H1 (cell line): ENCODE measurements at regions not wholly inside any gene's neighbourhood (a gene's known extent, or its start where the extent isn't known, plus 50 kb on each side); places are given as distances from the start of the nearest gene placed in this dataset.

Experiments
- CTCF ChIA-PET: fragments of 300-600 bp; sonication (Branson Sonifier 250); formaldehyde crosslinking; loops from one replicate; lab custom pipeline; 2021; ENCODE audit not compliant: partially characterized antibody; lab: Charles Lee
- POLR2A ChIA-PET: fragments of 300-600 bp; sonication (Branson Sonifier 250); formaldehyde crosslinking; loops from one replicate; lab custom pipeline; 2021; ENCODE audit warnings: inconsistent platforms; ENCODE audit not compliant: partially characterized antibody; lab: Charles Lee
- DNase-seq, 2 experiments: peaks; one replicate each; pipeline versions ENCODE4 v3.0.0 to v3.0.0-alpha.2; 2010 to 2022; ENCODE audit warnings: low spot score in 2 of 2, low read depth in 1 of 2, mixed read lengths in 1 of 2
- FAIRE-seq: peaks from 2 replicates; lab custom pipeline; 2011; peaks lifted over from hg19 to GRCh38; lab: Jason Lieb, UNC
- H2AFZ ChIP-seq: 2 replicates; pipeline ENCODE4 v1.8.1; 2012; ENCODE audit warnings: low read length, inconsistent platforms
- H2AK5ac ChIP-seq: 2 replicates; pipeline ENCODE4 v1.6.1; 2013; ENCODE audit warnings: low read depth, low read length
- H2BK120ac ChIP-seq: replicated peaks from 2 replicates; pipeline ENCODE3; 2013; ENCODE audit warnings: low read depth, low read length, inconsistent platforms
- H2BK12ac ChIP-seq: 2 replicates; pipeline ENCODE4 v1.6.1; 2013; ENCODE audit warnings: low read depth, low read length
- H2BK15ac ChIP-seq: 2 replicates; pipeline ENCODE4 v1.6.1; 2013; ENCODE audit warnings: low read length
- H2BK20ac ChIP-seq: 2 replicates; pipeline ENCODE4 v1.6.1; 2013; ENCODE audit warnings: low read length
- H2BK5ac ChIP-seq: 2 replicates; pipeline ENCODE4 v1.6.1; 2013; ENCODE audit warnings: low read depth, low read length
- H3K14ac ChIP-seq: 2 replicates; pipeline ENCODE4 v1.6.1; 2013; ENCODE audit warnings: inconsistent platforms; ENCODE audit not compliant: insufficient read length
- H3K18ac ChIP-seq: 2 replicates; pipeline ENCODE4 v1.6.1; 2013; ENCODE audit warnings: low read length; ENCODE audit errors: extremely low read depth
- H3K23ac ChIP-seq: 2 replicates; pipeline ENCODE4 v1.6.1; 2013; ENCODE audit warnings: inconsistent platforms; ENCODE audit not compliant: insufficient read length
- H3K23me2 ChIP-seq: 2 replicates; pipeline ENCODE4 v1.6.1; 2013; ENCODE audit warnings: low read depth, low read length
- H3K27ac ChIP-seq: 2 replicates; pipeline ENCODE4 v1.6.1; 2011; ENCODE audit warnings: low read depth, low read length, inconsistent platforms
- H3K27me3 ChIP-seq, 4 experiments: replicated peaks in 1 of 4; 1 replicate in 1 of 4; 2 replicates in 3 of 4; pipeline versions ENCODE4 v1.6.1 to v1.8.1; 2011 to 2013; ENCODE audit warnings: low read length in 3 of 4, mild to moderate bottlenecking in 3 of 4, inconsistent platforms in 2 of 4, mixed read lengths in 2 of 4, moderate library complexity in 1 of 4; ENCODE audit not compliant: control insufficient read depth in 3 of 4, insufficient read depth in 3 of 4; ENCODE audit errors: extremely low read depth in 1 of 4
- H3K36me3 ChIP-seq, 4 experiments: 2 replicates each; pipeline versions ENCODE4 v1.6.1 to v1.8.1; 2011 to 2013; ENCODE audit warnings: mild to moderate bottlenecking in 4 of 4, low read length in 3 of 4, moderate library complexity in 2 of 4, control low read depth in 1 of 4, inconsistent platforms in 1 of 4; ENCODE audit not compliant: insufficient read depth in 4 of 4, control insufficient read depth in 2 of 4
- H3K4ac ChIP-seq: replicated peaks from 2 replicates; pipeline ENCODE3; 2013; ENCODE audit warnings: low read length, low read depth, mixed read lengths, inconsistent platforms; ENCODE audit not compliant: insufficient read length
- H3K4me1 ChIP-seq, 4 experiments: replicated peaks in 1 of 4; 1 replicate in 1 of 4; 2 replicates in 3 of 4; pipeline versions ENCODE4 v1.6.1 to v1.8.1; 2011 to 2013; ENCODE audit warnings: low read length in 3 of 4, inconsistent platforms in 2 of 4, mixed read lengths in 1 of 4; ENCODE audit not compliant: insufficient read depth in 4 of 4, control insufficient read depth in 3 of 4
- H3K4me2 ChIP-seq, 2 experiments: 2 replicates each; pipeline versions ENCODE4 v1.6.1 to v1.8.1; 2011 to 2013; ENCODE audit warnings: low read depth in 2 of 2, low read length in 2 of 2, control low read depth in 1 of 2, inconsistent platforms in 1 of 2, mild to moderate bottlenecking in 1 of 2; ENCODE audit not compliant: insufficient read depth in 1 of 2
- H3K4me3 ChIP-seq, 4 experiments: fragments of 200-600, 300-600 bp in 1 of 4; sonication (generic), shearing (Covaris generic), sonication (Bioruptor Twin) in 1 of 4; 2 replicates each; pipeline versions ENCODE4 v1.5.1 to v1.8.1; 2011 to 2016; ENCODE audit warnings: low read length in 4 of 4, low read depth in 3 of 4, control low read depth in 2 of 4, inconsistent platforms in 2 of 4, mild to moderate bottlenecking in 2 of 4, mixed read lengths in 1 of 4, moderate library complexity in 1 of 4; ENCODE audit not compliant: insufficient read depth in 2 of 4; ENCODE audit errors: extremely low read depth in 1 of 4
- H3K56ac ChIP-seq: replicated peaks from 2 replicates; pipeline ENCODE3; 2013; ENCODE audit warnings: low read depth, mild to moderate bottlenecking, mixed read lengths, low read length, inconsistent platforms; ENCODE audit not compliant: insufficient read length
- H3K79me1 ChIP-seq: 2 replicates; pipeline ENCODE4 v1.6.1; 2013; ENCODE audit warnings: low read depth, low read length, control low read depth
- H3K79me2 ChIP-seq, 2 experiments: 2 replicates each; pipeline versions ENCODE4 v1.6.1 to v1.8.1; 2012 to 2013; ENCODE audit warnings: low read length in 2 of 2, mild to moderate bottlenecking in 2 of 2, inconsistent platforms in 1 of 2; ENCODE audit not compliant: insufficient read depth in 2 of 2, control insufficient read depth in 1 of 2
- H3K9ac ChIP-seq, 4 experiments: replicated peaks in 1 of 4; 1 replicate in 1 of 4; 2 replicates in 3 of 4; pipeline versions ENCODE4 v1.6.1 to v1.8.1; 2011 to 2013; ENCODE audit warnings: low read depth in 3 of 4, low read length in 3 of 4, control low read depth in 2 of 4, mild to moderate bottlenecking in 2 of 4, moderate library complexity in 2 of 4, inconsistent platforms in 1 of 4; ENCODE audit errors: extremely low read depth in 1 of 4
- H3K9me3 ChIP-seq, 2 experiments: 2 replicates each; pipeline versions ENCODE4 v1.6.1 to v1.8.1; 2012 to 2013; ENCODE audit warnings: mild to moderate bottlenecking in 2 of 2, moderate library complexity in 2 of 2, control low read depth in 1 of 2, inconsistent platforms in 1 of 2, low read depth in 1 of 2, low read length in 1 of 2, mixed read lengths in 1 of 2; ENCODE audit not compliant: insufficient read depth in 2 of 2
- H4K20me1 ChIP-seq, 2 experiments: replicated peaks in 1 of 2; 2 replicates each; pipeline versions ENCODE3 to v1.8.1; 2011 to 2013; ENCODE audit warnings: inconsistent platforms in 2 of 2, low read length in 2 of 2, mild to moderate bottlenecking in 1 of 2; ENCODE audit not compliant: insufficient read depth in 2 of 2, control insufficient read depth in 1 of 2
- H4K5ac ChIP-seq: 2 replicates; pipeline ENCODE4 v1.6.1; 2013; ENCODE audit warnings: low read length, low read depth, mixed read lengths, inconsistent platforms; ENCODE audit not compliant: insufficient read length
- H4K8ac ChIP-seq: 2 replicates; pipeline ENCODE4 v1.8.0; 2013; ENCODE audit warnings: mild to moderate bottlenecking, moderate library complexity, low read length, inconsistent platforms; ENCODE audit not compliant: insufficient read depth; ENCODE audit errors: extremely low read depth
- H4K91ac ChIP-seq: replicated peaks from 2 replicates; pipeline ENCODE3; 2013; ENCODE audit warnings: low read length, mixed read lengths, inconsistent platforms; ENCODE audit not compliant: insufficient read length
- CBX5 ChIP-seq: fragments of 300-800, 300-1000 bp; sonication (generic); IDR thresholded peaks from 2 replicates; pipeline ENCODE4 v1.7.1; 2016; ENCODE audit warnings: antibody characterized with exemption, low read length, low read depth
- FOSL1 ChIP-seq: IDR thresholded peaks from 2 replicates; pipeline ENCODE4 v1.6.1; 2011; ENCODE audit warnings: mild to moderate bottlenecking, low read depth, low read length, moderate library complexity; ENCODE audit not compliant: insufficient read depth
- NANOG ChIP-seq: IDR thresholded peaks from 2 replicates; pipeline ENCODE4 v1.6.1; 2011; ENCODE audit warnings: low read length, low read depth, mild to moderate bottlenecking, inconsistent platforms; ENCODE audit not compliant: insufficient read depth, poor library complexity, severe bottlenecking
- ZNF274 ChIP-seq: IDR thresholded peaks from 2 replicates; pipeline ENCODE4 v1.7.0; 2012; ENCODE audit warnings: low read length, borderline replicate concordance; ENCODE audit errors: extremely low read depth
- WGBS, 2 experiments: shearing (Covaris generic) in 1 of 2; methylation state at CpG; one replicate each; pipeline versions ENCODE4 v1.1.6 to v1.1.7; 2013 to 2015; ENCODE audit warnings: low lambda C conversion rate in 2 of 2, mixed read lengths in 2 of 2, inconsistent platforms in 1 of 2, low coverage in 1 of 2, missing lambda C conversion rate in 1 of 2; ENCODE audit not compliant: insufficient replicate concordance in 2 of 2, insufficient coverage in 1 of 2, insufficient read length in 1 of 2; ENCODE audit errors: extremely low coverage in 1 of 2, missing lambda C conversion rate in 1 of 2; 5-methylcytosine and 5-hydroxymethylcytosine counted together

GRCh38 chr16:22677024-22677830 is 136.7 kb upstream of the HS3ST2 start:
- no peak overlapping the region for H2AFZ ChIP-seq
- no peak overlapping the region for H2BK15ac ChIP-seq
- H4K91ac ChIP-seq, result no peak overlapping the region
- no peak overlapping the region for H2BK120ac ChIP-seq
- no peak overlapping the region for H3K4me3 ChIP-seq
- H3K36me3 ChIP-seq, result no peaks in the 10 kb centered on the region
- H3K4ac ChIP-seq, result no peak overlapping the region
- 94% methylated on average over 8 of the region's 8 CpGs; no CpG with 5 or more reads in 1 of the 2 experiments for WGBS, 2 experiments
- peaks cover 0 to 4% of the 10 kb centered on the region in 2 experiments; a peak in 1 of 4 replicates for H3K9me3 ChIP-seq
- H2BK20ac ChIP-seq, result peak overlapping the region; percentile 16; the same call in 1 of the 2 replicates
- no peaks in the 10 kb centered on the region for H3K27me3 ChIP-seq
- H3K27ac ChIP-seq, result no peak overlapping the region
- H4K5ac ChIP-seq, result no peak overlapping the region
- DNase-seq (no peak), FAIRE-seq (no peak)
- no peaks in the 10 kb centered on the region for H4K20me1 ChIP-seq
- H3K23me2 ChIP-seq, result no peaks in the 10 kb centered on the region
- CTCF ChIA-PET, result interaction anchor here (1.2 kb wide), 1 partner anchor 18 kb away, joined by 3 read pairs; no protein-coding TSS in a partner anchor
- H2BK12ac ChIP-seq, result peak overlapping the region; percentile 4; the same call in 1 of the 2 replicates
- H3K79me1 ChIP-seq, result no peaks in the 10 kb centered on the region
- H3K14ac ChIP-seq, result no peak overlapping the region
- TF ChIP-seq CBX5 (no peak), NANOG (no peak), ZNF274 (no peak), FOSL1 (no peak)
- H3K4me2 ChIP-seq, result no peak overlapping the region
- H3K9ac ChIP-seq, result no peak overlapping the region
- H3K79me2 ChIP-seq, result no peaks in the 10 kb centered on the region
- peaks cover 0 to 10% (median 0%) of the 10 kb centered on the region in 4 experiments; a peak in 3 of 7 replicates for H3K4me1 ChIP-seq
- H2AK5ac ChIP-seq, result 0 out of 2 replicates have a peak overlapping the region, but pooled peaks have one; percentile 1
- no peak overlapping the region for H4K8ac ChIP-seq
- no peak overlapping the region for H3K23ac ChIP-seq
- H2BK5ac ChIP-seq, result no peak overlapping the region
- POLR2A ChIA-PET, result no interaction called here
- H3K56ac ChIP-seq, result no peak overlapping the region
- H3K18ac ChIP-seq, result no peak overlapping the region
